ENCODE measurements at regions not wholly inside any gene's neighbourhood (a gene's known extent, or its start where the extent isn't known, plus 50 kb on each side); places are given as distances from the start of the nearest gene placed in this dataset.

DNA sequence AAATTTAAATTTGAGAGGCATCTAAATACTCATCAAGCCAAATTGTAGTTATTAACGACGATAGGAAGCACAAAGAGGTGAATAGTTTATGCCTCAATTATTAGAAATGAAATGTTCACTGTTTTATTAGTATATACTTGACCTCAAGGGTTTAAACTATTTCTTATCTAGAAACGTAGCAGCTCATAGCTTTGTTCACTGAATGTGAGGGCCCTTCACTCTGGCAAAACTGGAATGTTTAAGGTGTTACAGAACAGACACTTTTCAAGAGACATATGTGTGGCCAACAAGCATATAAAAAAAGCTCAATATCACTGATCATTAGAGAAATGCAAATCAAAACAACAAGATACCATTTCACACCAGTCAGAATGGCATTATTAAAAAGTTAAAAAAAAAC lies 151.2 kb upstream of the KCNN2 start:
- DNase-seq (ENCODE audit: low read depth), result no peak
- H3K4me3 ChIP-seq (ENCODE audit: low read length), result no peak overlapping the region
- TF ChIP-seq, protein P1, sequence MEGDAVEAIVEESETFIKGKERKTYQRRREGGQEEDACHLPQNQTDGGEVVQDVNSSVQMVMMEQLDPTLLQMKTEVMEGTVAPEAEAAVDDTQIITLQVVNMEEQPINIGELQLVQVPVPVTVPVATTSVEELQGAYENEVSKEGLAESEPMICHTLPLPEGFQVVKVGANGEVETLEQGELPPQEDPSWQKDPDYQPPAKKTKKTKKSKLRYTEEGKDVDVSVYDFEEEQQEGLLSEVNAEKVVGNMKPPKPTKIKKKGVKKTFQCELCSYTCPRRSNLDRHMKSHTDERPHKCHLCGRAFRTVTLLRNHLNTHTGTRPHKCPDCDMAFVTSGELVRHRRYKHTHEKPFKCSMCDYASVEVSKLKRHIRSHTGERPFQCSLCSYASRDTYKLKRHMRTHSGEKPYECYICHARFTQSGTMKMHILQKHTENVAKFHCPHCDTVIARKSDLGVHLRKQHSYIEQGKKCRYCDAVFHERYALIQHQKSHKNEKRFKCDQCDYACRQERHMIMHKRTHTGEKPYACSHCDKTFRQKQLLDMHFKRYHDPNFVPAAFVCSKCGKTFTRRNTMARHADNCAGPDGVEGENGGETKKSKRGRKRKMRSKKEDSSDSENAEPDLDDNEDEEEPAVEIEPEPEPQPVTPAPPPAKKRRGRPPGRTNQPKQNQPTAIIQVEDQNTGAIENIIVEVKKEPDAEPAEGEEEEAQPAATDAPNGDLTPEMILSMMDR (IDR thresholded peaks at IDR 0.05; ENCODE audit: insufficient read depth, low read depth, low read length, missing control alignments), result no peak

DNA sequence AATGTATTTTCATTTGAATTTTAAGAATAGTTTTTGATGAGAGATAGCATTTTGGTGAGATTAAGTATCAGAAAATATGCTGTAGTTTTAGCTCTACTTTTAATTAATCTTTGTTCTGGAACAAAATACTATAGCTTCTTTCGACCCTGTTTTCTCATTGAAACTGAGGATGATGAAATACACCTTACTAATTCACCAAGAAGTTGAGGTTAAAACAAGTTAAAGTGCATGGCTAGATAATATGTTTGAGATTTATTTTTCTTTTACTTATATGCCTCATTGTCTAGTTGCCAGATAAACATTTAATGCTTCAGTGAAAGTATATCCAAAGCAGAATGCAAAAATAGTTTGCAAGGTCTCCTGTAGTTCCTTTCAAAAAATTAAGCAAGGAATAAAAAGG lies 140.1 kb upstream of the KCNN2 start:
- no peak overlapping the region for H3K4me3 ChIP-seq (ENCODE audit: low read length)
- DNase-seq (ENCODE audit: low read depth), result no peak
- TF ChIP-seq, protein P1 (IDR thresholded peaks at IDR 0.05; ENCODE audit: insufficient read depth, low read depth, low read length, missing control alignments), result no peak

DNA sequence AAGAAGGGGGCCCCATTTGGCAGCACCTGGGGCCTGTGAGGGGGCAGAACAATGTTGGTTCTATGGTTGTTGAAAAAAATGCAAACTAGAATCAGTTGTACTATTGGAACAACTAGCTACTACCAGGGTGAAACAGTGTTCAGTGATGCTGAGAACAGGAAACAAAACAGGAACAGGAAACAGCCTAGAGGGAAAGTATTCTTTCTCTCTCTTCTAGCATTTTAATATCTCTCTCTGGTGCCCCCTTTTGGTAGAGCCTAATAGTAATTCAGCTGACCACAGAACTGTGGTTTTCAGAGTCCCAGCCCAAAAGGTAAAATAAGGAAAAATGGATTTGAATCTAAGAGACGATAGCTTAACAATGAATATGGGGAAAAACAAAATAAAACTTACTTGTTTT lies 138.0 kb upstream of the KCNN2 start:
- no peak overlapping the region for H3K4me3 ChIP-seq (ENCODE audit: low read length)
- peak; percentile 46 for DNase-seq (ENCODE audit: low read depth)
- TF ChIP-seq, protein P1 (IDR thresholded peaks at IDR 0.05; ENCODE audit: insufficient read depth, low read depth, low read length, missing control alignments), result peak; percentile 39

DNA sequence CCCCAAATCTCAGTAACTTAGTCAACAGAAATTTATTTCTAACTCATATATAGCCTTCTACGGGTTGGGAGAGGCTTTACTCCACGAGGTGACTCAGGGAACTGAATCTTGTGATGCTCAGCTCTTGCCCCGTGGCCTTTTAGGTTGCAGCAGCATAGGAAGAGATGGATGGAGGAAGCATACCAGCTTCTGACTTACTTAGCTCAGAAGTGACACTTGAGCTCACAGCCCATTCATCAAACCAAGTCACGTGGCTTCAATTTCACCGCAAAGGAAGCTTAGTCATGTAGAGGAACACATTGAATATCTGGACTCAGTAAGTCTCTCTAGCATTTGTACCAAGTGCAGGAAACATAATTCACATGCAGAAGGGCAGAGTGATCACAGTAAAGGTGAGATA lies 124.1 kb upstream of the KCNN2 start:
- TF ChIP-seq, protein P1 (IDR thresholded peaks at IDR 0.05; ENCODE audit: insufficient read depth, low read depth, low read length, missing control alignments), result no peak
- DNase-seq (ENCODE audit: low read depth), result peak; percentile 48
- no peak overlapping the region for H3K4me3 ChIP-seq (ENCODE audit: low read length)

DNA sequence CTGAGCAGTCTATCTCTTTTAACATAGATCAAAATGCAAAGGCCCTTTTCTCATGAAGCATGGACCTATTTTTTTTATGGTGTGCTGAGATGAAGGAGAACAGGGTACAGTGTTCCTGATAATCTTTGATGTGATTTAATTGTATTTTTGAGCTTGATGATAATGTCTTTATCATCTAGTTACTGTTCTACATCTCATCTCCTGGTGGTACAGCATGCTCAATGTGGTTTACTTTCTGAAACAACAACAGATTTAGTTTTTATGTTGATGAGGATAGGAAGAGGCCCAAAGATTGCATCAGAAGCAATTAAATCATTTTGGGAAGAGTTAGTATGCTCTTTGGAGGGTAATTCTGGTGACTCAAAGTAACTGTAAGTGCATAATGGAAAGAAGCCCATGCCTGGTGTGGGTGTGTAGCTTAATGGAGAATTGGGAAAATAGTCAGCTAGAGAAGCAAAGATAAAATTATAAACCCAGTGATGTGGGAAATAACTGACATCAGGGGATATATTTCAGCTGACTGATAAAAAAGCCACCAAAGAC lies 123.0 kb upstream of the KCNN2 start:
- no peak for DNase-seq (ENCODE audit: low read depth)
- no peak overlapping the region for H3K4me3 ChIP-seq (ENCODE audit: low read length)
- TF ChIP-seq, protein P1 (IDR thresholded peaks at IDR 0.05; ENCODE audit: insufficient read depth, low read depth, low read length, missing control alignments), result no peak

DNA sequence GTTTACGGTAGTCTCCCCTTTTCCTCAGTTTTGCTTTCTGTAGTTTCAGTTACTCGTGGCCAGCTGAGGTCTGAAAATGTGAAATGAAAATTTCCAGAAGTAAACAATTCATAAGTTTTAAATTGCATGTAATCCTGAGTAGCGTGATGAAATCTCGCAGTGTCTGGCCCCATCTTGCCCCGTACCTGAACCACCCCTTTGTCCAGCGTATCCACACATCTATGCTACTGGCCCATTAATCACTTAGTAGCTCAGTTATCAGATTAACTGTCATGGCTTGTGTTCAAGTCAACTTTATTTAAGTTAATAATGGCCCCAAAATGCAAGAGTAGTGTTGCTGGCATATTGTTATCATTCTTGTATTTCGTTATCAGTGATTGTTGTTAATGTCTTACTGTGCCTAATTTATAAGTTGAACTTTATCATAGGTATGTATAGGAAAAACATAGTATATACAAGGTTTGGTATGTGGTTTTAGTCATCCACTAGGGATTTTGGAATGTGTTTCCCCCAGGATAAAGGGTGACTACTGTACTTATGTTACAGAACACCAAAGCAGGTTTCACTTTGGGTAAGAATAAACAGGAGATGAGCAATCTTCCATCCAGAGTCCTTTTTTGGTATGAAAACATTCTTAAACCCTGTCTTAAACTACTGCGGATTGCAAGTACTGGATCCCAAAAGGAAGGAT lies 118.4 kb upstream of the KCNN2 start:
- peak; percentile 1 for DNase-seq (ENCODE audit: low read depth)
- TF ChIP-seq, protein P1 (IDR thresholded peaks at IDR 0.05; ENCODE audit: insufficient read depth, low read depth, low read length, missing control alignments), result no peak
- H3K4me3 ChIP-seq (ENCODE audit: low read length), result no peak overlapping the region

DNA sequence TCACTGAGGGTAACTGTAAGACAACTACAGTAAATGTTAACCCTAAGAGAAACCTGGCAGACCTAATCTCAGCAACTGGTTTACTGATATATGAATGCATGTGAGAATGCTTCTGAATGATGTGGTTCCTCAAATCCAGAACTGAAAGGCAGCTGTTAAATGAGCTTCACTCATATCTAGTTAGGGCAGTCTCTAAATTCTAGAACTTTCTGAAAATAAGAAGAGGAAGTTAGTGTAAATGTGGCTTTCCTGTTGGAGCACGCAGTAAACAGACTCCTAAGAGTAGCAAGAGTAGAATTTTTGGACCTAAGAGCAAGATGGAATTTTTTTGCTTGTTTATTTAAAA lies 117.9 kb upstream of the KCNN2 start:
- no peak for DNase-seq (ENCODE audit: low read depth)
- TF ChIP-seq, protein P1 (IDR thresholded peaks at IDR 0.05; ENCODE audit: insufficient read depth, low read depth, low read length, missing control alignments), result no peak
- H3K4me3 ChIP-seq (ENCODE audit: low read length), result no peak overlapping the region
